ENCODE measurements at regions not wholly inside any gene's neighbourhood (a gene's known extent, or its start where the extent isn't known, plus 50 kb on each side); places are given as distances from the start of the nearest gene placed in this dataset.
"Not testable (repeated sequence)": the region's sequence is repeated elsewhere in the genome, so short reads cannot be mapped to it uniquely, and the experiment has no call there.

DNA sequence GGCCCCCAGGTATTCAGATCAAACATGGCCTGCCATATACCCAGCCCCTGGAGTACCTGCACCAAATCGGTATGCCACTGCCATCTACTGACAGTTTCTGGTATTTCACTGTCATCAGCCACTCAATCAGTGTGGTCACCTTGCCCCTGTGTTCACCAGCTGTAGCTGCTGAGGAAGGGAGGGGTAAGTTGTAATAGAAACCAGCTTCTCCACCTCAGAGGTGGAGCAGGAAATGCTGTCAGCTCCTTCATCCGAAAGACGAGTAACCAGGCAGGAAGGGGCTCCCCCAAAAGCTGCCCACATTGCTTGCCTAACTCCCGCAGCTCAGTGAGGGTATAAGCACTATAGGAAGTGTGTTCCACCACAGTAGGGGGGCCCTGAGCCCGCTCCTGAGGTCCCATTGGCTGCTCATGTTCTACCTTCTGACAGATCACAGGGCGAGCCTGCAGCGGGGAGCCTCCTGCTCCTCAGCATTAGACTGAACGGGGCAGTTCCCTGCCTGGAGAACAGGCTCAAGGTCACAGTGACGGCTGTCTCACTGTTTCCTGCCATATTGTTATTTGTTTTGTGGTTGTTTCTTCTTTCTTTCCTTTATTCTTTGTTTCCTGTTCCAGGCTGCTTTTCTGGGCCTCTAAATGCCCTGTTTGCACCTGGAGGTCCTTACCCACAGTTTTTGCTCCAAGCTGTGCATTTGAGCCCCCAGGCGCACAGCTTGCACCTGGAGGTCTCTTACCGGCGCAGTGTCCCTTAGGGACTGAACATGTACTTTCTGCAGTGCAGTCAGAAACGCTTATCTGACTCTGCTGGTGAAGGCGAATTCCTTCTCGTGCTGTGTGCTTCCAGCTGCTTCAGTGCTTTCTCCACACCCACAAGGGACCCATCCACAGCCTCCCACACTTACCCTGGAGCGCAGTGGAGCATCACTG, 1638.3 kb downstream of the MRPL39 start:
- DNase-seq (ENCODE audit: insufficient read length, low spot score) (peak; percentile 21), FAIRE-seq (peak; percentile 95)

DNA sequence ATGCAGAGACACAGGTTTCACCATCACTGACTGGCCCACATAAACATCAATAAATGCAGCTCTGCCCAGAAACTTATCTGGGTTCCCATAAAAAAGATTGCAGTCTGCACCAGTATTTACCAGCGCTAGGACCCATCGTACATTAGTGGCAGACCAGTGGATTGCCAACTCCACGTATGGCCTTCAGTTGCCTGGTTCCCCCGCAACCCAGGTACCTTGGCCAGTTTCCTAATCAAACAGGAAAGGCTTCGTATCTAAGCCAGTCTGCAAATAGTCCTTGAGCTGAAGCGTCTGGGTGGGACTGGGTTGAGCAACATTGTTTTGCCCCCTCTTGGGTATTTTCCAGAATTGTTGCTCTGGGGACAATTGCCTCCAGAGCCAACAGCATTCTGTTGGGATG, 1639.3 kb downstream of the MRPL39 start:
- FAIRE-seq (no peak), DNase-seq (ENCODE audit: insufficient read length, low spot score) (no peak)

GRCh38 chr21:23963454-23963853, 1643.8 kb downstream of the MRPL39 start:
- FAIRE-seq (no peak), DNase-seq (ENCODE audit: insufficient read length, low spot score) (no peak)

DNA sequence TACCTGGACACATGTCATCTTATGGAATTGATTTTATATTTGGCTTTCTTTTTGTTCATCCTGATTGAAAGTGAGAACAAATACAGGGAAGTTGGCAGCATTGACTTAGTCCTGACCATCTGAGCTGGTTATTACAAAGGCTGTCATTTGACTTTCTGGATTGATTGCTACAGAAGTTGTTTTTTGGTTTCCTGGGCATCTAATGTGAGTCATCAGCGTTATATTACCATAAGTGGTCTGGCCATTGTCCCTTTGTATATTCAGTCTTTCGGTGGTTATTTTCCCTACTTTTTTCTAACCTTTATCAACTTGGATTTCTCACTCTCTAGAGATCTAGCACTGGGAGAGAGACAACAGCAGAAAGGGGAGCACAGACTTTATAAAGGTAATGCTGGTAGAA, 1646.5 kb downstream of the MRPL39 start:
- FAIRE-seq, result no peak
- DNase-seq (ENCODE audit: insufficient read length, low spot score), result no peak

DNA sequence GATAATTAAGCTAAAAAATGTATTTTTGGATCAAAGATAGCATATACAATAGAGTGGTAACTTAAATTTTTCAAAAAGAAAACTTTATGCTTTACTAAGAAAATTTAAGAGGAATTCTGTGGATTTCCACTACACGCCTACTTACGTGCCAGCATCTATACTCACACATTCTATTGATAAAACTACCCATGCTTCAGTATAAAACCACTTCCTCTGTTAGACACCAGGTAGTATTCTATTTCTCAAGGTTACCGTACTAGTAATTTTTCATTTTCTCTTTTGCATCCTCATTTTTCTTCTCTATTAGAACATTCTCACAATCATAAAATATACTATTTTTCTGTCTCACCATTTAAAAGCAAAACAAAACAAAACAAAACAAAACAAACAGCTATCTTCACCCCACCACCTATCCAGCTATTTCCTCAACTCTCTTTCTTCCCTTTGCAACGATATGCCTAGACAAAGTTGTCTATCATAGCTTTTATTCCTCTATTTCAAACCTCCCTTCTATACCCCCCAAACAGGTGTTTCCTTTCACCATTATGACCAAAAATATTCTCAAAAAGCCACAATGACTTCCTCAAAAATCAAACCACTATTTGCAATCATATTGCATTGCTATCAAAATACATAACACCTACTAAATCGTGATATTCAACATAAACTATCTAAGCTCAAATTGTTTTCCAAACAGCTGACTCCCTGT, 1652.0 kb downstream of the MRPL39 start:
- FAIRE-seq, result no peak
- DNase-seq (ENCODE audit: insufficient read length, low spot score), result no peak

- FAIRE-seq (no peak), DNase-seq (ENCODE audit: insufficient read length, low spot score) (no peak)
Observed at GRCh38 chr21:23952269-23952668, 1655.0 kb downstream of the MRPL39 start.

GRCh38 chr21:23951251-23951650, 1656.0 kb downstream of the MRPL39 start:
- DNase-seq (ENCODE audit: insufficient read length, low spot score) (no peak), FAIRE-seq (no peak)

DNA sequence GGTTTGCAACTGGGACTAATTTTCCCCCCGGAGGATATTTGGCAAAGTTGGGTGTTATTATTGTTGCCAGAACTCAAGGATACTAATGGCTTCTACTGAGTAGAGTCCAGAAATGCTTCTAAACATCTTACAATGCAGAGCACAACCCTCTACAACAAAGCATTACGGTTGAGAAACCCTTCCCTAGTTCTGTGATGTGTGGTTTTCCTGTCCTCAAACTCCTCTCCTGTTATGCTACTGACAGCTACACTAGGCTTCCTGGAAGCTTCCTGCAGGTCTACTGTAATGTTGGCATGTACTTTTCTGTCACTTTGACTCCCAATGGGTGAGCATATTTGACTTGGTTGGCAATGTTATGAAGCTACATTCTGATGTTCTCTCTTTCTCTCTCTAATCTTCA, 1656.9 kb downstream of the MRPL39 start:
- FAIRE-seq, result no peak
- DNase-seq (ENCODE audit: insufficient read length, low spot score), result no peak

GRCh38 chr21:23949493-23949892, 1657.8 kb downstream of the MRPL39 start:
- DNase-seq (ENCODE audit: insufficient read length, low spot score) (no peak), FAIRE-seq (no peak)

DNA sequence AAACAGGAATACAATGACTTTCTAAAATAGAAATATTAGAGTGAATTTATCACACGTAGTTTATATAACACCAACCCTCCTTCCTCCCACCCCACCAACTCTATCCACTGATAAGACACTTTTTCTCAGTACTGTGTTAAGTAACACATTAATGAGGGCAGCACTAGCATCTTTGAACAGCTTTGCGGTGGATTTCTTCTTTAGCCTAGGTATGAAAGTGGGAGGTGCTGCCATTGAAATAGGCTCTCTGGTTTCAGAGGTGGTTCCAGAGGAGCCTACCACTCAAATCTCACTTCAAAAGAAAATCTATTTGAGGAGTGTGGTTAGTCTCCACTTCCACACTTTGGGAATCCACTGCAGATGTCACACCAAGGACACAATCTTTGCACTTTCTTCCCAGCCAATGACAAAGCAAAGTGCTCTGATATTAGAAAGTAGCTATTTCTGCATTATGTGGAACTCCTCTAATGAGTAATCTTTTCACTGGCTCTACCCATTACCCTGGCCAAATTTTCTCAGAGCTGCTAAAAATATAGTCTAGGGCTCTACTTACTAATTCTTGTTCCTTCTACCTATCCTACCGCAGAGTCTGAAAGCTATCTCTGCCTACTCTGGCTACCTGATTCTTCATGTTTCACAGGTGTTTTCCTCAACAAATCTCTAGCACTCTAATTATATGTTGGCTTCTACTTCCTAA, 1667.8 kb downstream of the MRPL39 start:
- DNase-seq (ENCODE audit: insufficient read length, low spot score), result no peak
- FAIRE-seq, result no peak

- DNase-seq (ENCODE audit: insufficient read length, low spot score) (no peak), FAIRE-seq (no peak)
Observed at GRCh38 chr21:23936991-23937390, 1670.3 kb downstream of the MRPL39 start.

DNA sequence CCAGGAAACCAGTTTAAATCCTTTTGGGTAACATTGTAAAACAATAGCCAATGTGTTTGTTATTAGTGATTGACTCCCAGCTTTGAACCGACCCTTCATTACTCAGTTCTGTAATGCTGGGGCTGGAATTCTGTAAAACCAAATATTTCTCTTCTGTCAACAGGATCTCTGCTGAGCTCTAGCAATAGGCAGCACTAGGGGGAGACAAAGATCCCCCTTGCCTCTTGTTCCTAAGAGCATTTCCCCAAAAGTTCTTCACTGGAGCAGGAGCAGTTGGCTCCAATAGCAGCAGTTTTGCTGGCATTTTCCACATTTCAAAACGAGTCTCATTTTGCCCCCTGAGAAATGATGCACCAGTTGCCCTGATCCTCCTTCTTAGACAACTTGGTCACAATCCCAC, 1671.1 kb downstream of the MRPL39 start:
- no peak for DNase-seq (ENCODE audit: insufficient read length, low spot score)

GRCh38 chr21:23930565-23930964, 1676.7 kb downstream of the MRPL39 start:
- FAIRE-seq (no peak), DNase-seq (ENCODE audit: insufficient read length, low spot score) (no peak)

More for the DNA sequence above, 1671.1 kb downstream of the MRPL39 start:
- no peak for FAIRE-seq

- DNase-seq (ENCODE audit: insufficient read length, low spot score); FAIRE-seq: not testable (repeated sequence)
Observed at GRCh38 chr21:23926430-23926829, 1680.9 kb downstream of the MRPL39 start.

DNA sequence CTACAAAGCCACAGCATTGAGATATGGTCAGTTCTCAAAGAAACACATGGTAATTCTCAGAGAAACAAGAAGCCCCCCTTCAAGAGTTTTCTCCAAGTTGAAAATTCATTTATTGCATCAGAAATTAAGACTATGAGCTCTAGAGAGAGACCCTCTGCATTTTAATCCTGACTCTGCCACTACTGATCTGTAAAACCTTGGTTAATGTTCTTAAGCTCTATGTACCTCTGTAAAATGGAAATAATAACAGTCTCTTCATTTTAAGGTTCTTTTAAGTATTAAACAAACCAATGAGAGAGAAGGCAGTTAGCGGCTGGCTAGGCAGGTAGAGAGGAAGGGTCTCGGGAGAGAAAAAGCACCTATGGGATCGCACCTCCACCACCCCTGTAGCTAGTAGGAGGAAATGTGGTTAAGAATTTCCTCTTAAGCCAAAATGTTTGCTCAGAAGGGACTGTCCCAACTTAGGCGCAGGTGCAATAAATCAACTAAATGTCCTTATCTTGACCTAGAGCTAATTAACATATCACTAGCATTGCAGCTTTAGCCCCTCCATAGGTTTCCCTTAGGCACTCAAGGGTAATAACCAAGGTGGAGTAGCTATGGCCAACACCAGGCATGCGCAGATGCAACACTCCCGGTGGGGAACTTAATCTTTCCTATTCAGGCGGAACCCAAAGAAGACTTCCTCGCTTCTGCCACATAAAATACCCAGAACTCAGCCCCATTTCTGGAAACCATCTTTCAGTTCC, 1685.4 kb downstream of the MRPL39 start:
- no peak for DNase-seq (ENCODE audit: insufficient read length, low spot score)
- FAIRE-seq, result no peak

- FAIRE-seq, result no peak
- DNase-seq (ENCODE audit: insufficient read length, low spot score), result no peak
Observed at GRCh38 chr21:23900727-23901126, 1706.6 kb downstream of the MRPL39 start.

- DNase-seq (ENCODE audit: insufficient read length, low spot score) (no peak), FAIRE-seq (no peak)
Observed at GRCh38 chr21:23899561-23899960, 1707.7 kb downstream of the MRPL39 start.

DNA sequence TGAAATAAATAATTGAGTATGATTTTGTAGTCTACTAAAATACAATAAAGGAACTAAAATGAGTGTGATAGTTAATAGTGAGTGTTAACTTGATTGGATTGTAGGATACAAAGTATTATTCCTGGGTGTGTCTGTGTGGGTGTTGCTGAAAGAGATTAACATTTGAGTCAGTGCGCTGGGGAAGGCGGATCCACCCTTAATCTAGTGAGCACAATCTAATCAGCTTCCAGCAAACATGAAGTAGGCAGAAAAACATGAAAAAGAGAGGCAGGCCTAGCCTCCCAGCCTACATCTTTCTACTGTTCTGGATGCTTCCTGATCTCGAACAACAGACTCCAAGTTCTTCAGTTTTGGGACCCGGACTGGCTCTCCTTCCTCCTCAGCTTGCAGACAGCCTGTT, 1716.6 kb downstream of the MRPL39 start:
- DNase-seq (ENCODE audit: insufficient read length, low spot score) (no peak), FAIRE-seq (no peak)

DNA sequence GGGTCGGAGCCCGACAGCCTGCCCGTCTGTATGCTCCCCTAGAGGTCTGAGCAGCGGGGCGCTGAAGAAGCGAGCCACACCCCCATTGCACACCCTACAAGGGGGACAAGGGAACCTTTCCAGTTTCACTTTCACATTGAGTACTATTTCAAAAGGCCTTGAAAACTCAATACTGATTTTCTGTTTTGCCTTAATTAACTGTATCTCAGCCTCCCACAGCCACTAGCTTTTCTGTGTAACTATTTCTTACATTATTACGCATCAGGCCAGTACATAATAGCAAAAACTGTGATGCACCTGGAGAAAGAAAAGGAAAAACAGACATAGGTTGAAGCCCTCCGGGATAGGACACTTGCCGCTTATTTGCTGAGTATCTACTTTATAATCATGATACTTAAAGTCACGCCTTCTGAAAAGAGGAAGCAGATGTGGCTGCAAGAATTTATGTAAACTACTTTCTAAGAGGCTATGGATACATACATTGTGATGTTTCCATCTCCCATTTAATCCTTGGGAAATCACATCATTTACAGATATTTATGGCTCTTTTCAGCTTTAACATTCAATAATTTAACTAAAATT, 1719.5 kb downstream of the MRPL39 start:
- FAIRE-seq, result no peak
- no peak for DNase-seq (ENCODE audit: insufficient read length, low spot score)

Measured in GM19239 (cell line).